ENCODE measurements at regions not wholly inside any gene's neighbourhood (a gene's known extent, or its start where the extent isn't known, plus 50 kb on each side); places are given as distances from the start of the nearest gene placed in this dataset.

DNA sequence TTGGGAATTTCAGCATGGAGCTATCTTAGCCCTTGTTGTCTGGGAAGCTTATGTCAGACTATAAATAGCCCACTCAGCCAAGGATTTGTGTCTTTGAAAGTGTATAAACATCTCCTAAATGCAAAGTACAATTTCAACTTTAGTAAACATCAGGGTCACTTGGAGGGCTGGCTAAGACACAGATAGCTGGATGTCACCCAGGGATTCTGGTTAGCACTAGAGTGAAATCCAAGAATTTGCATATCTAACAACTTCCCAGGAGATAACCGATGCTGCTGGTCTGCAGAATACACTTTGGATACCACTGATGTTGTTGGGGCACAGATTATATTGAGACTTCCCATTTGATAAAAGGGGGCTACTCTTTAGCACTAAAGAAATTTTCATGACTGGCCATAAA lies 130.9 kb downstream of the PAX1 start:
- TF ChIP-seq, protein P1, sequence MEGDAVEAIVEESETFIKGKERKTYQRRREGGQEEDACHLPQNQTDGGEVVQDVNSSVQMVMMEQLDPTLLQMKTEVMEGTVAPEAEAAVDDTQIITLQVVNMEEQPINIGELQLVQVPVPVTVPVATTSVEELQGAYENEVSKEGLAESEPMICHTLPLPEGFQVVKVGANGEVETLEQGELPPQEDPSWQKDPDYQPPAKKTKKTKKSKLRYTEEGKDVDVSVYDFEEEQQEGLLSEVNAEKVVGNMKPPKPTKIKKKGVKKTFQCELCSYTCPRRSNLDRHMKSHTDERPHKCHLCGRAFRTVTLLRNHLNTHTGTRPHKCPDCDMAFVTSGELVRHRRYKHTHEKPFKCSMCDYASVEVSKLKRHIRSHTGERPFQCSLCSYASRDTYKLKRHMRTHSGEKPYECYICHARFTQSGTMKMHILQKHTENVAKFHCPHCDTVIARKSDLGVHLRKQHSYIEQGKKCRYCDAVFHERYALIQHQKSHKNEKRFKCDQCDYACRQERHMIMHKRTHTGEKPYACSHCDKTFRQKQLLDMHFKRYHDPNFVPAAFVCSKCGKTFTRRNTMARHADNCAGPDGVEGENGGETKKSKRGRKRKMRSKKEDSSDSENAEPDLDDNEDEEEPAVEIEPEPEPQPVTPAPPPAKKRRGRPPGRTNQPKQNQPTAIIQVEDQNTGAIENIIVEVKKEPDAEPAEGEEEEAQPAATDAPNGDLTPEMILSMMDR (IDR thresholded peaks at IDR 0.05): no peak
- no peak for TF ChIP-seq EP300 (IDR thresholded peaks at IDR 0.05)
- TF ChIP-seq POLR2A (IDR thresholded peaks at IDR 0.05): no peak
- no peak for TF ChIP-seq POLR2AphosphoS5 (IDR thresholded peaks at IDR 0.05)

All from stomach (tissue), 4 donors.